Neural cell (in vitro differentiated cells): ENCODE measurements at regions not wholly inside any gene's neighbourhood (a gene's known extent, or its start where the extent isn't known, plus 50 kb on each side); places are given as distances from the start of the nearest gene placed in this dataset.

Experiments
- H2AFZ ChIP-seq: fragments of 200-600, 300-800 bp; sonication (generic), shearing (Covaris generic); 2 replicates; pipeline ENCODE4 v1.6.0; 2014; ENCODE audit warnings: low read depth, mild to moderate bottlenecking, antibody characterized with exemption, low read length, moderate library complexity
- H3F3A ChIP-seq: fragments of 200-600 bp; shearing (Covaris generic); 2 replicates; pipeline ENCODE4 v1.6.1; 2016; ENCODE audit warnings: mild to moderate bottlenecking, moderate library complexity, mixed read lengths, antibody characterized with exemption, low read length; ENCODE audit not compliant: insufficient read depth, poor library complexity, severe bottlenecking
- H3K27ac ChIP-seq: fragments of 200-600, 300-800 bp; sonication (generic), shearing (Covaris generic); 2 replicates; pipeline ENCODE4 v1.5.1; 2014; ENCODE audit warnings: mild to moderate bottlenecking, low read length, moderate library complexity
- H3K27me3 ChIP-seq: fragments of 300-800, 200-600 bp; sonication (generic), shearing (Covaris generic); 2 replicates; pipeline ENCODE4 v1.6.0; 2014; ENCODE audit warnings: mild to moderate bottlenecking, low read depth, low read length, moderate library complexity; ENCODE audit not compliant: insufficient read depth
- H3K36me3 ChIP-seq: fragments of 300-800, 200-600 bp; sonication (generic), shearing (Covaris generic); 2 replicates; pipeline ENCODE4 v1.5.1; 2014; ENCODE audit warnings: mild to moderate bottlenecking, antibody characterized with exemption, low read length, moderate library complexity; ENCODE audit not compliant: insufficient read depth
- H3K4me2 ChIP-seq: fragments of 300-800, 200-600 bp; sonication (generic), shearing (Covaris generic); 2 replicates; pipeline ENCODE4 v1.6.0; 2014; ENCODE audit warnings: mild to moderate bottlenecking, low read length
- H3K4me3 ChIP-seq: fragments of 300-800, 200-600 bp; sonication (generic), shearing (Covaris generic); 2 replicates; pipeline ENCODE4 v1.5.1; 2014; ENCODE audit warnings: mild to moderate bottlenecking, low read length, moderate library complexity
- H3K79me2 ChIP-seq: fragments of 200-600 bp; shearing (Covaris generic); replicated peaks from 2 replicates; pipeline ENCODE4 v1.6.0; 2014; ENCODE audit warnings: mild to moderate bottlenecking, low read length, moderate library complexity; ENCODE audit not compliant: insufficient read depth
- H3K9ac ChIP-seq: fragments of 300-800, 200-600 bp; sonication (generic), shearing (Covaris generic); 2 replicates; pipeline ENCODE4 v1.6.1; 2016; ENCODE audit warnings: mild to moderate bottlenecking, low read length, mixed read lengths
- H3K9me2 ChIP-seq: fragments of 200-600 bp; shearing (Covaris generic); 2 replicates; pipeline ENCODE4 v1.6.1; 2016; ENCODE audit warnings: mild to moderate bottlenecking, low read length, mixed read lengths; ENCODE audit not compliant: insufficient read depth
- H3K9me3 ChIP-seq: fragments of 200-600, 300-800 bp; sonication (generic), shearing (Covaris generic); 2 replicates; pipeline ENCODE4 v1.6.1; 2016; ENCODE audit warnings: mild to moderate bottlenecking, mixed run types, low read length, moderate library complexity, mixed read lengths
- H4K20me1 ChIP-seq: fragments of 200-600 bp; shearing (Covaris generic); 2 replicates; pipeline ENCODE4 v1.6.1; 2016; ENCODE audit warnings: mild to moderate bottlenecking, mixed run types; ENCODE audit not compliant: insufficient read depth
- EP300 ChIP-seq: fragments of 450-650 bp; conservative IDR thresholded peaks from 2 replicates; pipeline ENCODE4 v1.6.1; 2014; ENCODE audit warnings: antibody characterized with exemption, mild to moderate bottlenecking, moderate library complexity; ENCODE audit not compliant: poor library complexity, severe bottlenecking
- EZH2 ChIP-seq: fragments of 200-600, 300-800 bp; shearing (Covaris generic), sonication (generic); IDR thresholded peaks from 2 replicates; pipeline ENCODE4 v1.6.1; 2014; ENCODE audit warnings: antibody characterized with exemption, low read length, borderline replicate concordance, mild to moderate bottlenecking; ENCODE audit not compliant: insufficient read depth, poor library complexity, severe bottlenecking
- MXI1 ChIP-seq: fragments of 450-650 bp; conservative IDR thresholded peaks from 2 replicates; pipeline ENCODE4 v1.6.1; 2014; ENCODE audit warnings: antibody characterized with exemption, mild to moderate bottlenecking; ENCODE audit not compliant: poor library complexity, severe bottlenecking
- POLR2AphosphoS5 ChIP-seq: IDR thresholded peaks from 2 replicates; pipeline ENCODE4 v1.6.1; 2012
- RAD21 ChIP-seq: fragments of 450-650 bp; conservative IDR thresholded peaks from 2 replicates; pipeline ENCODE4 v1.6.1; 2014; ENCODE audit warnings: antibody characterized with exemption, mild to moderate bottlenecking, moderate library complexity
- SMC3 ChIP-seq: fragments of 450-650 bp; conservative IDR thresholded peaks from 2 replicates; pipeline ENCODE4 v1.6.1; 2014; ENCODE audit warnings: antibody characterized with exemption, mild to moderate bottlenecking, moderate library complexity; ENCODE audit not compliant: poor library complexity
- TAF1 ChIP-seq: IDR thresholded peaks from 2 replicates; pipeline ENCODE4 v1.6.1; 2012; ENCODE audit warnings: low read depth
- TF ChIP-seq, protein P1 (sequence below): fragments of 450-650 bp; IDR thresholded peaks from 2 replicates; pipeline ENCODE4 v1.5.1; 2014; ENCODE audit warnings: antibody characterized with exemption, mild to moderate bottlenecking, moderate library complexity; ENCODE audit not compliant: poor library complexity, severe bottlenecking
- TF ChIP-seq, protein P2 (sequence below): IDR thresholded peaks from 2 replicates; pipeline ENCODE4 v1.6.1; 2012; ENCODE audit warnings: borderline replicate concordance

DNA sequence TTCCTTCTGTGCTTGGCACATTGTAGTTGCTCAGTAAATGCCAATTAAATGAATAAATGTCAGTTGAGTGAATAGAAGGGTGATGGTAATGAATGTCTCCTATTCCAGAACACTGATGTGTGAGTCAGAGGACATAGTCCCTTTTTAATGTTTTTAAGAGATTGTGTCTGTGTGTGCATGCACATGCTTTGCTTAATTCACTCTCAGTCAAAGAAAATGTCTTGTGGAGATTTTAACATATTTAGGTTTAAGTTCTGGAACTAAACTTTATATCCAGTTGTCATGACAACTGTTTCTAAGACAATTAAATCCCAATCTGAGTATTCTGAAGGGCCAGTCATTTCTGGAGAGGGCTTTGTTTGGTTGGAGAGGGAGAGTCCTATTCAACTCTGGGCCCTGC is 255.3 kb upstream of the CDH11 start:
- Histone ChIP-seq H3K27ac (no peak overlapping the region), H2AFZ (no peak overlapping the region), H3K9me3 (no peaks in the 10 kb centered on the region), H3K36me3 (no peaks in the 10 kb centered on the region), H3K9me2 (no peaks in the 10 kb centered on the region), H3F3A (no peaks in the 10 kb centered on the region), H4K20me1 (no peaks in the 10 kb centered on the region), H3K27me3 (no peaks in the 10 kb centered on the region), H3K4me2 (no peak overlapping the region), H3K4me3 (no peak overlapping the region), H3K79me2 (no peaks in the 10 kb centered on the region), H3K9ac (no peak overlapping the region)
- TF ChIP-seq POLR2AphosphoS5 (no peak), RAD21 (no peak), SMC3 (no peak)

DNA sequence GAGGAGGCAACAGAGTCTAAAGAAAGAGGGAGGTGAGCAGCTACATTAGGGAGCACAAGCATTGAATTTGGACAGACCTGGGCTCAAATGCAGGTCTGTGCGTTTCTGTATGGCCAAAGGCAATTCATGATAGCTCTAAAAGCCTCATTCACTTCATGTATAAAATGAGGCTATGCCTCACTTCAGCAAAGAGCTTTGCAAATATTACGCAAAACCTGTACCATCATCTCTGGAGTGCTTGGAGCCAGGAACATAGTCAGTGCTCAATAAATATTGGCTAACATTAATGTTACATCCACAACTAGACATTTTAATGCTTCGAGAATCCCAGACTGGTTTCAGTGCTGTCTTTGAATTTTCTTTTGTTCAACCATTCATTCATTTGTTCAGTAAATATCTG is 254.7 kb upstream of the CDH11 start:
- TF ChIP-seq, protein P1, sequence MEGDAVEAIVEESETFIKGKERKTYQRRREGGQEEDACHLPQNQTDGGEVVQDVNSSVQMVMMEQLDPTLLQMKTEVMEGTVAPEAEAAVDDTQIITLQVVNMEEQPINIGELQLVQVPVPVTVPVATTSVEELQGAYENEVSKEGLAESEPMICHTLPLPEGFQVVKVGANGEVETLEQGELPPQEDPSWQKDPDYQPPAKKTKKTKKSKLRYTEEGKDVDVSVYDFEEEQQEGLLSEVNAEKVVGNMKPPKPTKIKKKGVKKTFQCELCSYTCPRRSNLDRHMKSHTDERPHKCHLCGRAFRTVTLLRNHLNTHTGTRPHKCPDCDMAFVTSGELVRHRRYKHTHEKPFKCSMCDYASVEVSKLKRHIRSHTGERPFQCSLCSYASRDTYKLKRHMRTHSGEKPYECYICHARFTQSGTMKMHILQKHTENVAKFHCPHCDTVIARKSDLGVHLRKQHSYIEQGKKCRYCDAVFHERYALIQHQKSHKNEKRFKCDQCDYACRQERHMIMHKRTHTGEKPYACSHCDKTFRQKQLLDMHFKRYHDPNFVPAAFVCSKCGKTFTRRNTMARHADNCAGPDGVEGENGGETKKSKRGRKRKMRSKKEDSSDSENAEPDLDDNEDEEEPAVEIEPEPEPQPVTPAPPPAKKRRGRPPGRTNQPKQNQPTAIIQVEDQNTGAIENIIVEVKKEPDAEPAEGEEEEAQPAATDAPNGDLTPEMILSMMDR = no peak
- no peaks in the 10 kb centered on the region for H3K36me3 ChIP-seq

DNA sequence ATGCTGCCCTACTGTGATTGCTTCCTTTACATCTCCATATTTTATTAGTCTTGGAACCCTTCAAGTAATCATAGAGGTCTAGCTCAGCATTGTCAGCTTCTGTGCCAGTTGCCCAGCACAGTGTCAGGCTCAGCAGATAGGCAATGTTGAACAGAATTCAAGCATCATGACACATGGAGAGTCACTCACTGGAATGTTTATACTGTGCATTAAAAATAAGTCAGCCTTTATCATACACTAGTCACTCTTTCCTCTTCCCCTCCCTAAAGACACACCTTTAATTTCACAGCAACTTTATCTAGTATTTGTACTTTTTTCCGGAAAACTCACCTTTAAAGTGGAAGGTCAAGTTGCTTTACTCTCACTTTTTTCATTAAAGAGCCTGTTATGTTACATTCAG is 253.8 kb upstream of the CDH11 start:
- Histone ChIP-seq H3K27ac (no peak overlapping the region), H4K20me1 (no peaks in the 10 kb centered on the region), H3K4me3 (no peak overlapping the region), H3K79me2 (no peaks in the 10 kb centered on the region), H3K36me3 (no peaks in the 10 kb centered on the region), H3K4me2 (no peak overlapping the region), H2AFZ (no peak overlapping the region), H3K9me2 (no peaks in the 10 kb centered on the region), H3K9ac (no peak overlapping the region), H3K27me3 (no peaks in the 10 kb centered on the region), H3K9me3 (no peaks in the 10 kb centered on the region), H3F3A (no peaks in the 10 kb centered on the region)
- TF ChIP-seq, protein P2, sequence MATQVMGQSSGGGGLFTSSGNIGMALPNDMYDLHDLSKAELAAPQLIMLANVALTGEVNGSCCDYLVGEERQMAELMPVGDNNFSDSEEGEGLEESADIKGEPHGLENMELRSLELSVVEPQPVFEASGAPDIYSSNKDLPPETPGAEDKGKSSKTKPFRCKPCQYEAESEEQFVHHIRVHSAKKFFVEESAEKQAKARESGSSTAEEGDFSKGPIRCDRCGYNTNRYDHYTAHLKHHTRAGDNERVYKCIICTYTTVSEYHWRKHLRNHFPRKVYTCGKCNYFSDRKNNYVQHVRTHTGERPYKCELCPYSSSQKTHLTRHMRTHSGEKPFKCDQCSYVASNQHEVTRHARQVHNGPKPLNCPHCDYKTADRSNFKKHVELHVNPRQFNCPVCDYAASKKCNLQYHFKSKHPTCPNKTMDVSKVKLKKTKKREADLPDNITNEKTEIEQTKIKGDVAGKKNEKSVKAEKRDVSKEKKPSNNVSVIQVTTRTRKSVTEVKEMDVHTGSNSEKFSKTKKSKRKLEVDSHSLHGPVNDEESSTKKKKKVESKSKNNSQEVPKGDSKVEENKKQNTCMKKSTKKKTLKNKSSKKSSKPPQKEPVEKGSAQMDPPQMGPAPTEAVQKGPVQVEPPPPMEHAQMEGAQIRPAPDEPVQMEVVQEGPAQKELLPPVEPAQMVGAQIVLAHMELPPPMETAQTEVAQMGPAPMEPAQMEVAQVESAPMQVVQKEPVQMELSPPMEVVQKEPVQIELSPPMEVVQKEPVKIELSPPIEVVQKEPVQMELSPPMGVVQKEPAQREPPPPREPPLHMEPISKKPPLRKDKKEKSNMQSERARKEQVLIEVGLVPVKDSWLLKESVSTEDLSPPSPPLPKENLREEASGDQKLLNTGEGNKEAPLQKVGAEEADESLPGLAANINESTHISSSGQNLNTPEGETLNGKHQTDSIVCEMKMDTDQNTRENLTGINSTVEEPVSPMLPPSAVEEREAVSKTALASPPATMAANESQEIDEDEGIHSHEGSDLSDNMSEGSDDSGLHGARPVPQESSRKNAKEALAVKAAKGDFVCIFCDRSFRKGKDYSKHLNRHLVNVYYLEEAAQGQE = no peak
- TF ChIP-seq MXI1 (no peak), EZH2 (no peak), RAD21 (no peak), POLR2AphosphoS5 (no peak), EP300 (no peak), TAF1 (no peak), SMC3 (no peak)
- TF ChIP-seq, protein P1 = no peak

More for the DNA sequence above, 254.7 kb upstream of the CDH11 start:
- Histone ChIP-seq H3K9ac (no peak overlapping the region), H3K27ac (no peak overlapping the region), H3K4me2 (no peak overlapping the region), H3K9me2 (no peaks in the 10 kb centered on the region), H3K27me3 (no peaks in the 10 kb centered on the region), H3F3A (no peaks in the 10 kb centered on the region), H3K79me2 (no peaks in the 10 kb centered on the region), H3K4me3 (no peak overlapping the region), H3K9me3 (no peaks in the 10 kb centered on the region), H4K20me1 (no peaks in the 10 kb centered on the region), H2AFZ (no peak overlapping the region)
